A204.1 (cell line): ENCODE measurements at regions not wholly inside any gene's neighbourhood (a gene's known extent, or its start where the extent isn't known, plus 50 kb on each side); places are given as distances from the start of the nearest gene placed in this dataset.

Experiments
- FAIRE-seq: peaks from 2 replicates; lab custom pipeline; 2012; peaks lifted over from hg19 to GRCh38; lab: Jason Lieb, UNC

- no peak for FAIRE-seq
Measured at GRCh38 chr12:58804749-58805148, 115.6 kb downstream of the LRIG3 start.

GRCh38 chr12:58809064-58809607 lies 111.2 kb downstream of the LRIG3 start:
- no peak for FAIRE-seq

- no peak for FAIRE-seq
Measured at GRCh38 chr12:58811346-58811745, 109.0 kb downstream of the LRIG3 start.

GRCh38 chr12:58812214-58812613 lies 108.1 kb downstream of the LRIG3 start:
- no peak for FAIRE-seq

GRCh38 chr12:58814036-58814435 lies 106.3 kb downstream of the LRIG3 start:
- no peak for FAIRE-seq

GRCh38 chr12:58815235-58815634 lies 105.1 kb downstream of the LRIG3 start:
- no peak for FAIRE-seq

- no peak for FAIRE-seq
Measured at GRCh38 chr12:58818546-58818945, 101.8 kb downstream of the LRIG3 start.

GRCh38 chr12:58819345-58819744 lies 101.0 kb downstream of the LRIG3 start:
- no peak for FAIRE-seq

GRCh38 chr12:58819985-58820384 lies 100.3 kb downstream of the LRIG3 start:
- FAIRE-seq, result no peak
